OCI-LY3 (cell line): ENCODE measurements at regions not wholly inside any gene's neighbourhood (a gene's known extent, or its start where the extent isn't known, plus 50 kb on each side); places are given as distances from the start of the nearest gene placed in this dataset.
A peak's percentile ranks its signal among the peaks of the same experiment; 100 is the strongest.

ENCODE experiments used
- H2AFZ ChIP-seq: fragments of 200-600, 300-600 bp; shearing (Covaris generic); 2 replicates; pipeline ENCODE4 v1.6.0; 2014; ENCODE audit warnings: antibody characterized with exemption, low read depth, low read length
- H3K27ac ChIP-seq: fragments of 200-600, 300-600 bp; sonication (generic); 2 replicates; pipeline ENCODE4 v1.5.1; 2014; ENCODE audit warnings: mild to moderate bottlenecking, low read length, moderate library complexity, mixed read lengths
- H3K27me3 ChIP-seq: fragments of 200-600, 300-600 bp; sonication (generic); 2 replicates; pipeline ENCODE4 v1.6.1; 2014; ENCODE audit warnings: low read depth, low read length, mixed read lengths
- H3K36me3 ChIP-seq: fragments of 200-600, 300-600 bp; sonication (generic); replicated peaks from 2 replicates; pipeline ENCODE3; 2014; ENCODE audit warnings: low read depth, low read length, mixed read lengths
- H3K4me1 ChIP-seq: fragments of 300-600, 200-600 bp; sonication (generic); 2 replicates; pipeline ENCODE4 v1.6.1; 2014; ENCODE audit warnings: low read length, mixed read lengths
- H3K4me2 ChIP-seq: fragments of 200-600, 300-600 bp; sonication (generic); 2 replicates; pipeline ENCODE4 v1.6.1; 2014; ENCODE audit warnings: low read length, mixed read lengths
- H3K4me3 ChIP-seq: fragments of 300-600, 200-600 bp; sonication (generic); 2 replicates; pipeline ENCODE4 v1.5.1; 2014; ENCODE audit warnings: antibody characterized with exemption, mild to moderate bottlenecking, low read length, moderate library complexity
- H3K79me2 ChIP-seq: fragments of 300-600, 200-600 bp; shearing (Covaris generic); 2 replicates; pipeline ENCODE4 v1.6.1; 2014; ENCODE audit warnings: mild to moderate bottlenecking, low read length, mixed read lengths
- H3K9ac ChIP-seq: fragments of 300-600, 200-600 bp; shearing (Covaris generic); 2 replicates; pipeline ENCODE4 v1.6.0; 2014; ENCODE audit warnings: mild to moderate bottlenecking, low read length, moderate library complexity
- H3K9me3 ChIP-seq: fragments of 200-600, 300-600 bp; shearing (Covaris generic); 2 replicates; pipeline ENCODE4 v1.6.1; 2014; ENCODE audit warnings: low read length, mixed read lengths; ENCODE audit not compliant: insufficient read depth
- H4K20me1 ChIP-seq: fragments of 200-600, 300-600 bp; sonication (generic); 2 replicates; pipeline ENCODE4 v1.6.1; 2016; ENCODE audit warnings: low read length, mixed read lengths; ENCODE audit not compliant: insufficient read depth
- CTCF ChIP-seq: fragments of 200-600, 300-600 bp; sonication (generic); IDR thresholded peaks from 2 replicates; pipeline ENCODE4 v1.5.1; 2014; ENCODE audit warnings: antibody characterized with exemption, low read length, low read depth
- EZH2phosphoT487 ChIP-seq: fragments of 200-600 bp; shearing (Covaris generic); IDR thresholded peaks from 2 replicates; pipeline ENCODE4 v1.6.1; 2018; ENCODE audit warnings: antibody characterized with exemption, mixed run types, low read depth

- H3K4me3 ChIP-seq: no peak overlapping the region
- TF ChIP-seq CTCF (peak; percentile 12; the same call in 1 of the 2 replicates), EZH2phosphoT487 (no peak)
- peaks cover 3% of the 10 kb centered on the region; the same call in 1 of the 2 replicates for H3K4me1 ChIP-seq
- no peak overlapping the region for H2AFZ ChIP-seq
- H3K36me3 ChIP-seq: no peaks in the 10 kb centered on the region
- H4K20me1 ChIP-seq: no peaks in the 10 kb centered on the region
- H3K9ac ChIP-seq: no peak overlapping the region
- H3K4me2 ChIP-seq: no peak overlapping the region
- H3K79me2 ChIP-seq: no peaks in the 10 kb centered on the region
- H3K9me3 ChIP-seq: no peaks in the 10 kb centered on the region
- no peak overlapping the region for H3K27ac ChIP-seq
- H3K27me3 ChIP-seq: no peaks in the 10 kb centered on the region
Observed at GRCh38 chr14:94685166-94685581, 73.0 kb downstream of the SERPINA3 start.

GRCh38 chr14:94682736-94683135, 70.5 kb downstream of the SERPINA3 start:
- Histone ChIP-seq H2AFZ (no peak overlapping the region), H3K4me3 (no peak overlapping the region), H3K79me2 (no peaks in the 10 kb centered on the region), H3K9me3 (no peaks in the 10 kb centered on the region), H3K4me2 (no peak overlapping the region), H3K9ac (no peak overlapping the region), H3K36me3 (no peaks in the 10 kb centered on the region), H4K20me1 (no peaks in the 10 kb centered on the region), H3K4me1 (no peaks in the 10 kb centered on the region), H3K27ac (no peak overlapping the region), H3K27me3 (no peaks in the 10 kb centered on the region)
- no peak for TF ChIP-seq CTCF
- TF ChIP-seq EZH2phosphoT487: no peak

- Histone ChIP-seq H3K9me3 (no peaks in the 10 kb centered on the region), H3K4me3 (no peak overlapping the region), H3K4me1 (no peaks in the 10 kb centered on the region), H3K27me3 (no peaks in the 10 kb centered on the region), H3K79me2 (no peaks in the 10 kb centered on the region), H3K27ac (no peak overlapping the region), H3K9ac (no peak overlapping the region), H4K20me1 (no peaks in the 10 kb centered on the region), H2AFZ (no peak overlapping the region), H3K36me3 (no peaks in the 10 kb centered on the region), H3K4me2 (no peak overlapping the region)
- TF ChIP-seq EZH2phosphoT487: no peak
- TF ChIP-seq CTCF: no peak
Observed at GRCh38 chr14:94682061-94682516, 69.9 kb downstream of the SERPINA3 start.

- Histone ChIP-seq H3K27me3 (no peaks in the 10 kb centered on the region), H3K36me3 (no peaks in the 10 kb centered on the region), H3K27ac (no peak overlapping the region), H4K20me1 (no peaks in the 10 kb centered on the region), H3K4me1 (no peaks in the 10 kb centered on the region), H2AFZ (no peak overlapping the region), H3K4me2 (no peak overlapping the region), H3K9me3 (no peaks in the 10 kb centered on the region), H3K4me3 (no peak overlapping the region), H3K9ac (no peak overlapping the region), H3K79me2 (no peaks in the 10 kb centered on the region)
- TF ChIP-seq CTCF (peak; percentile 42), EZH2phosphoT487 (no peak)
Observed at GRCh38 chr14:94681300-94682060, 69.3 kb downstream of the SERPINA3 start.
